Epithelial cell of esophagus (primary cell): ENCODE measurements at regions not wholly inside any gene's neighbourhood (a gene's known extent, or its start where the extent isn't known, plus 50 kb on each side); places are given as distances from the start of the nearest gene placed in this dataset.

Source experiments
- DNase-seq: peaks from one replicate; pipeline ENCODE4 v3.0.0; 2010; ENCODE audit warnings: low read depth
- H3K4me3 ChIP-seq: 2 replicates; pipeline ENCODE4 v1.5.1; 2011; ENCODE audit warnings: mild to moderate bottlenecking, low read length, control low read depth
- TF ChIP-seq, protein P1 (sequence below): IDR thresholded peaks from 2 replicates; pipeline ENCODE4 v1.5.1; 2011; ENCODE audit warnings: low read depth, mild to moderate bottlenecking, low read length, control low read depth, inconsistent platforms; ENCODE audit not compliant: insufficient read depth; ENCODE audit errors: missing control alignments

DNA sequence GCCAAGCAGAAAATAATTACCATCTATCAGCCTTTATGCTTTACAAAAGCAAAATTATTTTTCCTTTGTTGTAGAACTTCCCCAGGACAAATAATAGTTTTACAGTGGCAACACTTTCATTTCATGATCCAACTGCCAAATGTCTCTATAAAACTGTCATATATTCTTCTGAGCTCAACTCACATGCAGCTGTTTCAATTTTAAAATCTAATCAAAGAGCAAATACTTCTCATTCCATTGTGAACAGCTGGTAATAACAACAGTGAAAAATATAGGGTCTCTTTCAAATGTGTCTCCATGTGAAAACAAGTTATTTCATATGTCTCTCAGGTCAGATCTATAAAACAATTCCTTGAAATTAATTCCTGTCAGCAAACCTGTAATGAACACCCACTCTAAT is 270.6 kb upstream of the SLC7A11 start:
- TF ChIP-seq, protein P1, sequence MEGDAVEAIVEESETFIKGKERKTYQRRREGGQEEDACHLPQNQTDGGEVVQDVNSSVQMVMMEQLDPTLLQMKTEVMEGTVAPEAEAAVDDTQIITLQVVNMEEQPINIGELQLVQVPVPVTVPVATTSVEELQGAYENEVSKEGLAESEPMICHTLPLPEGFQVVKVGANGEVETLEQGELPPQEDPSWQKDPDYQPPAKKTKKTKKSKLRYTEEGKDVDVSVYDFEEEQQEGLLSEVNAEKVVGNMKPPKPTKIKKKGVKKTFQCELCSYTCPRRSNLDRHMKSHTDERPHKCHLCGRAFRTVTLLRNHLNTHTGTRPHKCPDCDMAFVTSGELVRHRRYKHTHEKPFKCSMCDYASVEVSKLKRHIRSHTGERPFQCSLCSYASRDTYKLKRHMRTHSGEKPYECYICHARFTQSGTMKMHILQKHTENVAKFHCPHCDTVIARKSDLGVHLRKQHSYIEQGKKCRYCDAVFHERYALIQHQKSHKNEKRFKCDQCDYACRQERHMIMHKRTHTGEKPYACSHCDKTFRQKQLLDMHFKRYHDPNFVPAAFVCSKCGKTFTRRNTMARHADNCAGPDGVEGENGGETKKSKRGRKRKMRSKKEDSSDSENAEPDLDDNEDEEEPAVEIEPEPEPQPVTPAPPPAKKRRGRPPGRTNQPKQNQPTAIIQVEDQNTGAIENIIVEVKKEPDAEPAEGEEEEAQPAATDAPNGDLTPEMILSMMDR: no peak
- H3K4me3 ChIP-seq: no peak overlapping the region
- DNase-seq: no peak

DNA sequence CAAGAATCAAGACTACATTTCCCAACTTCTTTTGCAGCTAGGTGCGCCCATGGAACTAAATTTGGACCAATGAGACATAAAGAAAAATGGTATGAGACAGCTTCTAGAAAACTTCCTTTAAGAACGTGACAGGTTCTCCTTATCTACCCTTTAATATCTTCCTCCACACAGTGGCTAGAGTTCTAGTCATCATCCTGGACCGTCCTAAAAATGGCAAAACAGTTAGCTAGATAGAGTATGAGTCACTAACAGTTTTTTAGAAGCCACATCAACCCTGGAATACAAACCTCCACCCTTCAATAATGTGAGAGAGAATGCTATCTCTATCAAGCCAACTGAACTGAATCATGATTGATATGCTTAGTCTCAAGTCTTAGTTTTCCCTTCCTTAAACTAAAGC is 267.9 kb upstream of the SLC7A11 start:
- no peak for DNase-seq
- TF ChIP-seq, protein P1: no peak

DNA sequence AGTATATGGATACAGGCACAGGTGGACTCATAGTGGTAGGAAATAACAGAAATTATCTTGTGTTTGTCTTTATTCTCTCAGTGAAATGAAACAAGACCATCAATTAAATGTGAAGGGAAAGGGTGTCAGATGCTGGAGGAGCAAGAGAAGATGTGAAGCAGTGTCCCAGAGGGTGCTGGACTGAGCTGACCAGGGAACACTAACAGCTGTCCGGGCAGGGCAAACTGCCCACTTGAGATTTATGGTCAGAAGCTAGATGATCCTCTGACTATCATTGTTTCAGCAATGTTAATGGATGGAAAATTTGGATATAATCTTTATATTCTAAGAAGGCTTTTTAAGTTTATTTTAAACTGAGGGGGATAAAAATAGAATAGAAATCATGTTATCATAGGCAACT is 267.2 kb upstream of the SLC7A11 start:
- TF ChIP-seq, protein P1: no peak
- no peak for DNase-seq

More for the DNA sequence above, 267.9 kb upstream of the SLC7A11 start:
- H3K4me3 ChIP-seq: no peak overlapping the region

DNA sequence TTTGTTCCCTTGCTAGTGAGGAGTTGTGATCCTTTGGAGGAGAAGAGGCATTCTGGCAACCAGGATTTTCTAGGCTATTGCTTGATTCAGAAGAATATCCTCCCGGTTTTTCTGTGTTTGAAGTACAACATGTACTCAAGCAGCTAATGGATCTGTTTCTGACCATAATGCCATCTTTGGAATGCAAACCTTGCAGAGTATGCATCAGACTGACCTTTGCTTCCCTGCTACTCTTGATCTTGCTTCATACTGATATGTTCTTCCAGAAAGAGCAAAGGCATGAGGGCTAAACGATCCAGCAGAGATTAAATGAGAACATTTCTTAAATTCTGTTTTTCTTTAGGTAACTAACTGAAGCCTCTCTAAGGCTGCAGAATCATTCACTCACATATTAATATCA is 265.4 kb upstream of the SLC7A11 start:
- TF ChIP-seq, protein P1: no peak
- H3K4me3 ChIP-seq: no peak overlapping the region
- no peak for DNase-seq

More for the DNA sequence above, 267.2 kb upstream of the SLC7A11 start:
- no peak overlapping the region for H3K4me3 ChIP-seq

DNA sequence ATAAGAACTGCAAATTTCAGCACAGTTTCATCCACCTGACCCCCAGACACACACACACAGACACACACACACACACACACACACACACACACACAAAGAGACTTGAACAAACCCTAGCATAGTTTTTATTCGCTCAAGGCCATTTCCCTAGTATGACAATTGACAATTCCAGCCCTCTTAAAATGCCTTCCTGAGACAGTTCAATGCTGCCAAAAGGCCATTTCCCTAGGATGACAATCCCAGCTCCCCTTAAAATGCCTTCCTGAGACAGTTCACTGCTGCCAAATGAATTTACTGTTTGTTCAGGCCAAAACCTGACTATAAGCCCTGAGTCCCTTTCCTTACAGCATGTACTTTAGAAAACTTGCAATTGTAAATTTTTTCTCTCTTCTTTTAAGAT is 259.5 kb upstream of the SLC7A11 start:
- DNase-seq: no peak
- TF ChIP-seq, protein P1: no peak
- no peak overlapping the region for H3K4me3 ChIP-seq

DNA sequence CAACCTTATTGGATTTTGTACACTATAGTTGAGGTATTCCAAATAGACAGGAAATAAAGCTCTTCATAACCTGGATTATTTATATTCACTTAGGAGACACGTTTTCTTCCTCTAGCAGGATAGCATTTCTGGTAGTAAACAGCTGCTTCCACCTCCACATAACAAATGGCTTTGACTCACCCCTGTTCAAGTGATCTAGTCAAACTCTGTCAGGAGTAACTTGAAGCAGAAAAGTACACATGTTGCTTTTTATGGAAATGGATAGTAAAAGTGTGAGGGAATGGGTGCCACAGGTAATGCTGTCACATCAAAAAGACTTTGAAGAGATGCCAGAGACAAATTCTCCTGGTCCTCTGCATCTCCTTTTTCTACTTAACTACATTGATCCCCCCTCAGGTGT is 258.7 kb upstream of the SLC7A11 start:
- no peak for DNase-seq
- no peak overlapping the region for H3K4me3 ChIP-seq
- TF ChIP-seq, protein P1: no peak

DNA sequence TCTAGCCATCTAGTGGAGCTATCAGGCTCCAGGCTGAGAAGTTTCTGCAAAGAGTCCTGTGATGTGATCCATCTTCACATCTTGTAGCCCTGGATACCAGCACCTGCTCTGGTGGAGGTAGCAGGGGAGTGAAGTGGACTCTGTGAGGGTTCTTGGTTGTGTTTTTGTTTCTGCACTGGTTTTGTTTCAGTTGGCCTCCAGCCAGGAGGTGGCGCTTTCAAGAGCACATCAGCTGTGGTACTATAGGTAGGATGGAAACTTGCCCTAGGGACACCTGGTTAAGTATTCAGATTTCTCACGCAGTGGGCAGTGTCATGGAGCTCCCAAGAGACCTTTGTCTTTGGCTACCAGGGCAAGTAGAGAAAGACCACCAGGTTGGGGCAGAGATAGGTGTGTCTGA is 257.5 kb upstream of the SLC7A11 start:
- no peak for DNase-seq
- TF ChIP-seq, protein P1: no peak
- H3K4me3 ChIP-seq: no peak overlapping the region
